Stimulated activated naive B cell treated with anti-CD40 and anti-IgM and Interleukin-4, amounts not matched to agents 10 μg/mL and 1 μg/mL and 100 μg/mL, for 72 hours (primary cell): ENCODE measurements at regions not wholly inside any gene's neighbourhood (a gene's known extent, or its start where the extent isn't known, plus 50 kb on each side); places are given as distances from the start of the nearest gene placed in this dataset.
"Not testable (repeated sequence)": the region's sequence is repeated elsewhere in the genome, so short reads cannot be mapped to it uniquely, and the experiment has no call there.

ENCODE experiments used
- ATAC-seq, 2 donors: fragments of 150-1000 bp; cut with Tn5 transposase; replicated peaks; 2 replicates each; pipeline ENCODE4 v1.10.0; 2021; ENCODE audit warnings: moderate library complexity in 1 of 2
- DNase-seq: peaks from one replicate; pipeline ENCODE4 v3.0.0; 2021
- H3K27ac Mint-ChIP-seq: one replicate; pipeline ENCODE4 v1.8.0; 2022; ENCODE audit warnings: mild to moderate bottlenecking, mixed read lengths
- H3K27me3 Mint-ChIP-seq, 2 donors: one replicate each; pipeline ENCODE4 v1.8.0; 2022; ENCODE audit warnings: mixed read lengths in 2 of 2
- H3K36me3 Mint-ChIP-seq, 2 donors: one replicate each; pipeline ENCODE4 v1.8.0; 2022; ENCODE audit warnings: mixed read lengths in 2 of 2, mild to moderate bottlenecking in 1 of 2
- H3K4me1 Mint-ChIP-seq, 2 donors: one replicate each; pipeline ENCODE4 v1.8.0; 2022; ENCODE audit warnings: mixed read lengths in 2 of 2, mild to moderate bottlenecking in 1 of 2
- H3K4me3 Mint-ChIP-seq, 2 donors: one replicate each; pipeline ENCODE4 v1.8.0; 2022; ENCODE audit warnings: mild to moderate bottlenecking in 2 of 2, mixed read lengths in 2 of 2, moderate library complexity in 1 of 2
- H3K9me3 Mint-ChIP-seq, 2 donors: one replicate each; pipeline ENCODE4 v1.8.0; 2022; ENCODE audit warnings: mixed read lengths in 2 of 2, mild to moderate bottlenecking in 1 of 2

GRCh38 chr7:119963654-119964053, 309.3 kb upstream of the KCND2 start:
- H3K4me3 Mint-ChIP-seq: no peak overlapping the region
- no peaks in the 10 kb centered on the region for H3K27me3 Mint-ChIP-seq
- no peak overlapping the region for H3K27ac Mint-ChIP-seq
- no peaks in the 10 kb centered on the region for H3K36me3 Mint-ChIP-seq
- no peaks in the 10 kb centered on the region for H3K9me3 Mint-ChIP-seq
- DNase-seq (no peak), ATAC-seq (no peak)
- no peaks in the 10 kb centered on the region for H3K4me1 Mint-ChIP-seq

GRCh38 chr7:119964065-119964464, 308.9 kb upstream of the KCND2 start:
- H3K27me3 Mint-ChIP-seq: no peaks in the 10 kb centered on the region
- H3K27ac Mint-ChIP-seq: no peak overlapping the region
- no peaks in the 10 kb centered on the region for H3K9me3 Mint-ChIP-seq
- H3K4me3 Mint-ChIP-seq: no peak overlapping the region
- H3K4me1 Mint-ChIP-seq: no peaks in the 10 kb centered on the region
- DNase-seq: no peak
- no peak for ATAC-seq
- no peaks in the 10 kb centered on the region for H3K36me3 Mint-ChIP-seq

- Mint-ChIP-seq H3K27ac (no peak overlapping the region), H3K36me3 (no peaks in the 10 kb centered on the region), H3K27me3 (no peaks in the 10 kb centered on the region), H3K4me1 (no peaks in the 10 kb centered on the region), H3K4me3 (no peak overlapping the region), H3K9me3 (no peaks in the 10 kb centered on the region)
- DNase-seq (no peak), ATAC-seq (no peak)
Measured at GRCh38 chr7:119964788-119965542, 308.0 kb upstream of the KCND2 start.

GRCh38 chr7:119967221-119967620, 305.8 kb upstream of the KCND2 start:
- Mint-ChIP-seq H3K9me3 (no peaks in the 10 kb centered on the region), H3K4me3 (no peak overlapping the region), H3K4me1 (no peaks in the 10 kb centered on the region), H3K27ac (no peak overlapping the region), H3K27me3 (no peaks in the 10 kb centered on the region), H3K36me3 (no peaks in the 10 kb centered on the region)
- no peak for ATAC-seq
- DNase-seq: no peak

- H3K4me3 Mint-ChIP-seq, ATAC-seq, DNase-seq, H3K27me3 Mint-ChIP-seq, H3K9me3 Mint-ChIP-seq, H3K36me3 Mint-ChIP-seq, H3K4me1 Mint-ChIP-seq, H3K27ac Mint-ChIP-seq: not testable (repeated sequence)
Measured at GRCh38 chr7:119968411-119968810, 304.6 kb upstream of the KCND2 start.

- H3K27ac Mint-ChIP-seq: no peak overlapping the region
- H3K4me3 Mint-ChIP-seq: no peak overlapping the region
- ATAC-seq: no peak
- DNase-seq: no peak
- no peaks in the 10 kb centered on the region for H3K4me1 Mint-ChIP-seq
- H3K36me3 Mint-ChIP-seq: no peaks in the 10 kb centered on the region
- H3K27me3 Mint-ChIP-seq: no peaks in the 10 kb centered on the region
- no peaks in the 10 kb centered on the region for H3K9me3 Mint-ChIP-seq
Measured at GRCh38 chr7:119969054-119969453, 303.9 kb upstream of the KCND2 start.

- Mint-ChIP-seq H3K27me3 (no peaks in the 10 kb centered on the region), H3K9me3 (no peaks in the 10 kb centered on the region), H3K27ac (no peak overlapping the region), H3K4me3 (no peak overlapping the region), H3K4me1 (no peaks in the 10 kb centered on the region), H3K36me3 (no peaks in the 10 kb centered on the region)
- no peak for DNase-seq
- no peak for ATAC-seq
Measured at GRCh38 chr7:119969763-119970162, 303.2 kb upstream of the KCND2 start.

- Mint-ChIP-seq H3K4me3 (no peak overlapping the region), H3K4me1 (no peaks in the 10 kb centered on the region), H3K36me3 (no peaks in the 10 kb centered on the region), H3K9me3 (no peaks in the 10 kb centered on the region), H3K27ac (no peak overlapping the region), H3K27me3 (no peaks in the 10 kb centered on the region)
- DNase-seq (no peak), ATAC-seq (no peak)
Measured at GRCh38 chr7:119974972-119975371, 298.0 kb upstream of the KCND2 start.

- DNase-seq (no peak), ATAC-seq (peak in 1 of 2 donors; percentile 23)
- Mint-ChIP-seq H3K36me3 (peaks cover 0 to 2% of the 10 kb centered on the region in 2 donors), H3K27ac (no peak overlapping the region), H3K4me3 (no peak overlapping the region), H3K9me3 (peaks cover 8 to 12% of the 10 kb centered on the region in 2 donors), H3K27me3 (no peaks in the 10 kb centered on the region), H3K4me1 (no peaks in the 10 kb centered on the region)
Measured at GRCh38 chr7:119982884-119983283, 290.1 kb upstream of the KCND2 start.

GRCh38 chr7:119983468-119983867, 289.5 kb upstream of the KCND2 start:
- no peak overlapping the region for H3K4me3 Mint-ChIP-seq
- H3K9me3 Mint-ChIP-seq: peaks cover 8 to 12% of the 10 kb centered on the region in 2 donors
- H3K4me1 Mint-ChIP-seq: no peaks in the 10 kb centered on the region
- no peaks in the 10 kb centered on the region for H3K27me3 Mint-ChIP-seq
- DNase-seq (no peak), ATAC-seq (peak in 1 of 2 donors; percentile 12)
- peaks cover 0 to 2% of the 10 kb centered on the region in 2 donors for H3K36me3 Mint-ChIP-seq
- no peak overlapping the region for H3K27ac Mint-ChIP-seq

GRCh38 chr7:119984247-119984646, 288.7 kb upstream of the KCND2 start:
- H3K4me1 Mint-ChIP-seq: no peaks in the 10 kb centered on the region
- DNase-seq (no peak), ATAC-seq (no peak)
- no peak overlapping the region for H3K4me3 Mint-ChIP-seq
- peaks cover 8 to 12% of the 10 kb centered on the region in 2 donors for H3K9me3 Mint-ChIP-seq
- H3K36me3 Mint-ChIP-seq: peaks cover 0 to 2% of the 10 kb centered on the region in 2 donors
- no peak overlapping the region for H3K27ac Mint-ChIP-seq
- H3K27me3 Mint-ChIP-seq: no peaks in the 10 kb centered on the region

GRCh38 chr7:119988401-119988800, 284.6 kb upstream of the KCND2 start:
- DNase-seq (no peak), ATAC-seq (no peak)
- H3K4me1 Mint-ChIP-seq: no peaks in the 10 kb centered on the region
- no peak overlapping the region for H3K4me3 Mint-ChIP-seq
- H3K27ac Mint-ChIP-seq: no peak overlapping the region
- H3K36me3 Mint-ChIP-seq: peaks cover 0 to 2% of the 10 kb centered on the region in 2 donors
- no peaks in the 10 kb centered on the region for H3K27me3 Mint-ChIP-seq
- peaks cover under 1 to 8% of the 10 kb centered on the region in 2 donors for H3K9me3 Mint-ChIP-seq

GRCh38 chr7:119994928-119995327, 278.0 kb upstream of the KCND2 start:
- DNase-seq: no peak
- H3K36me3 Mint-ChIP-seq: no peaks in the 10 kb centered on the region
- peaks cover 0 to 2% of the 10 kb centered on the region in 2 donors for H3K9me3 Mint-ChIP-seq
- no peak overlapping the region for H3K27ac Mint-ChIP-seq
- ATAC-seq: no peak
- H3K27me3 Mint-ChIP-seq: no peaks in the 10 kb centered on the region
- H3K4me1 Mint-ChIP-seq: no peaks in the 10 kb centered on the region
- H3K4me3 Mint-ChIP-seq: no peak overlapping the region

- DNase-seq (no peak), ATAC-seq (no peak)
- Mint-ChIP-seq H3K27me3 (no peaks in the 10 kb centered on the region), H3K4me3 (no peak overlapping the region), H3K4me1 (no peaks in the 10 kb centered on the region), H3K36me3 (no peaks in the 10 kb centered on the region), H3K9me3 (peaks cover 3% of the 10 kb centered on the region in 2 donors), H3K27ac (no peak overlapping the region)
Measured at GRCh38 chr7:119996634-119997033, 276.3 kb upstream of the KCND2 start.

- Mint-ChIP-seq H3K36me3 (no peaks in the 10 kb centered on the region), H3K27me3 (no peaks in the 10 kb centered on the region), H3K4me1 (no peaks in the 10 kb centered on the region), H3K4me3 (no peak overlapping the region), H3K27ac (no peak overlapping the region), H3K9me3 (peaks cover 3% of the 10 kb centered on the region in 2 donors)
- ATAC-seq (no peak), DNase-seq (no peak)
Measured at GRCh38 chr7:119999738-120000475, 273.1 kb upstream of the KCND2 start.
